ENCODE measurements at regions not wholly inside any gene's neighbourhood (a gene's known extent, or its start where the extent isn't known, plus 50 kb on each side); places are given as distances from the start of the nearest gene placed in this dataset.

DNA sequence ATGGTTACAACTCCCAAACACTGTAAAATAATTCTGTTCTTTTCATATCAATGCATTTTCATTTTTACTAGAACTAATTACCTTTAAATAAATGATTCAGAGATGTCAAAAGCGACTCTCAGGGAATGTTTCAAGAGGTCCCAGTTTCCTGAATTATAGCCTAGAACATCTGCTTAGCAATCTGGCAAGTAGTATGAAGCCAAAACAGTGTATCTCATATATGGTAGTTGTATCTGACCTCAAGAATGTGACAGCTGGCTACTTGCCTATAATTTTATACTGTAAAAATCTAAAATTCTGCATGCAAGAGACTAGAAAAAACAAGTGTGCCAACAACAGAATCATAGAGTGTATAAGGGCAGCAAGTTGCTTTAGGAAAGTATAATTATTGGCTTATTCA lies 187.7 kb upstream of the POU5F2 start:
- peak; percentile 24 for DNase-seq (ENCODE audit: low read depth)

DNA sequence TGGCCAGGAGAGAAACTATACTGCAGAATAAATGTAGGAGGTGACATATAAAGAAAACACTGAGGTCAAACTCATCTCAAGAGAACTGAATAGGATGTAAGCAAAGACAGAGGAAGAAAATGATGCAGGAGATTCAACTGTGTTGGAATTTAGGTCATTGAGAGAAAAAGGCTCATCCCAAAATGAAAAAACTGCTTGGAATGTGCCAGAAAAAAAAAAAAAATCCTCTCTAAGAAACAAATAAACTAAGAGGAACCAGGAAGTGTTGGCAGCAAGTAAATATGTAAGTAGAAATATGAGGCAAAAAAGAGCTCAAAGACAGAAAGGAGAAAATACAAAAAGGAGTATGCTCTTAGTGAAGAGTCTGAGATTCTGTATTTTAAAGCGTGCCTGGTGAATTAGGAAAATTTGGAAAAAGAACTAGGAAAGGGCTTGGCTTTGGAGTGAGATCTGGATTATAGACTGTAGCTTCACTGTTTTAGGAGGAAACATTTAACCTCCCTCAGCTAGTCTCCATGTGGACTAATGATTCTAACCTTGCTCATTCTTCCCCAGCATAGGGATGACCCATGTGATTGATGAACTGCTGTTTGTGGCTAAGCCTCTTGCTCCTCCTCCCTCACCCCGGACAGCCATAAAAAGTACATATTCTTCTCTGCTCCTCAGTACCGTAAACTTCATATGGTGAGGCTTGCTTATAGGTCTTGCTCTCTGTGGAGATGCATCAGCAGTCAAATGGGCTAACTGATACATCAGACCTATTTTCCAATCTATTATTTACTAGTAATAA lies 185.6 kb upstream of the POU5F2 start:
- DNase-seq (ENCODE audit: low read depth), result no peak

DNA sequence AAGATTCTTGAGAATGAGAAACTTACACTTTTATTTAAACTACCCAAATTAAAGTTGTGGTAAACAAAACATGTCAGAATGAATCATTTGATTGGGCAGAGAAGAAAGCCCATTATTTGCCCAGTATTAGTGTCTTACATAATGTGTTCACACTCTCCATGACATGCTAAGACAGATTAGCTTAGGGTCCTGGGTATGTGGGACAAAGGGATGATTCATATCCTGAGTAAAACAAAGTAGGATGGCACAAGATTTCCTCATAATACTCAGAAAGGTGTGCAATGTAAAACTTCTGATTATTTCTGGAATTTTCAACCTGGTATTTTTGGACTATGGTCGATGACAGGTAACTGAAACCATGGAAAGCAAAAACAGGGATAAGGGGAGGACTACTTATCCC lies 183.9 kb upstream of the POU5F2 start:
- no peak for DNase-seq (ENCODE audit: low read depth)

DNA sequence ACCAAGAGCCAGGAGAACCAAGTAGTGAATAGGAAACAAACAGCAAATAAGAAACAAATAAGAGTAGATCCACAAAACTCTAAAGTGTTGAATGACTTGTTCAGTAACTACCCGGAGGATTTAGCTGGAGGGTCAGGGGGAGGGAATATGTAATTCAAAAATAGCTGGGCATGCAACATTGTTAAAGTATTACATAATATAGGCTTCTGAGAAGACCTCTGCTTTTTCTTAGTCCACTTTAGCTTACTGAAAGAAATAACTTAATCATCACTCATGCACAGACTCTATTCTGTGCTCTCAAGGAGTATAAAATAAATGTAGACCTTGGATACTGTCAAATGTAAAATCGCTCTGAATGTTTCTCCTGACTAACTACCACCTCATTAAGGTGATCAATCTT lies 183.2 kb upstream of the POU5F2 start:
- no peak for DNase-seq (ENCODE audit: low read depth)

DNA sequence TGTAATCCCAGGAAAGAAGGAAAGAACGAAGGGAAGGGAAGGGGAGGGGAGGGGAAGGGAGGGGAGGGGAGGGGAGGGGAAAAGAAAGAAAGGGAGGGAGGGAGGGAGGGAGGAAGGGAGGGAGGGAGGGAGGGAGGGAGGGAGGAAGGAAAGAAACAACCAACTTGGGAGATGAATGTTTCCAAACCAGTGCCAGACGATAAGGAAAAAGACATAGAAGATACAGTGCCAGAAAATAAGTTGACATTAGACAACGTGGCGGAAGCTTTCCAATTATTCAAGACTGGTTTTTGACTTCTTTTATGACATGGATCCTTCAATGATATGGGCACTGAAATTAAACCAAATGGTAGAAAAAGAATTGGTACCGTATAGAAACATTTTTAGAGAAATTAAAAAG lies 181.2 kb upstream of the POU5F2 start:
- no peak for DNase-seq (ENCODE audit: low read depth)

DNA sequence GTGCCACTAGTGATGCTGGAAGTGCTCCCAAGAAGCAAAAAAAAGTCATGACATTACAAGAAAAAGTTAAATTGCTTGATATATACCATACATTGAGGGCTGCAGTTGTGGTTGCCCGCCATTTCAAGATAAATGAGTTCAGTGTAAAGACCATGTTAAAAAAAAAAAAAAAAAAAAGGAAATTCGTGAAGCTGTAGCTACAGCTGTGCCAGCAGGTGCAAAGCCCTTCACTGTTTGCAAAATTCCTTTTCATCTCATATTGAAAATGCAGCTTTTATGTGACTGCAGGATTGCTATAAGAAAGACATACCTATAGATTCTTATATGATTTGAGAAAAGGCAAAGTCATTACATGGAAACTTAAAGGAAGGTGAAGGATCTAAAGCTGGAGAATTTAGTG lies 179.6 kb upstream of the POU5F2 start:
- DNase-seq (ENCODE audit: low read depth), result no peak

DNA sequence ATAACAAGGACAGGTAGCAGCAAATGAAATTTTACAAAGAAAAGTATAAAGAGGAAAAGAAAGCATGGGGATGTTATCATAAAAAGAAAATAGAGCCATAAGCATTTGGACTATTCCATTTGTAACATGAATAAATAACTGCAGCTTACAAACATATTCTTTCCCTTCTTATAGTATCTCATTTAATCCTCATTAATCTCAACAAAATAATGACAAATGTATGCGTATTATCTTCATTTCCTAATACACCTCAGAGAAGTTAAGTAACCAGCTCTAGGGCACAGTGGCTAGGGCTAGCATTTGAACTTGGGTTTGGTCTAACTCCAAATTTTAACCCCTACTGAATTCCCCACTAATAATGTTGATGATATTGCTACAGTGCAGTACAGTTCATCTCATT lies 175.5 kb upstream of the POU5F2 start:
- DNase-seq (ENCODE audit: low read depth), result no peak

DNA sequence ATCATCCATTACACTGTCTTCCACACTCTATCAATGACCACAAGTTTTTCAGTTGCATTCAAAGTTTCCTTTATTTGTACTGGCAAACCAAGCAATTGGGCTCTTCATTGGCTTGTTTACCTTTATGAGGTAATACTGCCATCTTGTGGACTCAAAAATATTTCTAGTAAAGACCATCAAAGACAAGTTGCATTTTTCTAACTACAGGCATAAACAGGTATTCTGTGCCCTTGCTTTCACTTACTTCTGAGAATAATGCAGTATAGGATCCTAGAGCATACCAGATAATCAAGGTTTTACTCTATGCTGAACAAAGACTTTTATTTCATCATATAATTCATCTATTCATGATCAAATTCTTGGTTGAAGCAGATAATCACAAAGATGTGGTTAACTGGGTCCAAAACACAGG lies 173.7 kb upstream of the POU5F2 start:
- peak; percentile 18 for DNase-seq (ENCODE audit: low read depth)

DNA sequence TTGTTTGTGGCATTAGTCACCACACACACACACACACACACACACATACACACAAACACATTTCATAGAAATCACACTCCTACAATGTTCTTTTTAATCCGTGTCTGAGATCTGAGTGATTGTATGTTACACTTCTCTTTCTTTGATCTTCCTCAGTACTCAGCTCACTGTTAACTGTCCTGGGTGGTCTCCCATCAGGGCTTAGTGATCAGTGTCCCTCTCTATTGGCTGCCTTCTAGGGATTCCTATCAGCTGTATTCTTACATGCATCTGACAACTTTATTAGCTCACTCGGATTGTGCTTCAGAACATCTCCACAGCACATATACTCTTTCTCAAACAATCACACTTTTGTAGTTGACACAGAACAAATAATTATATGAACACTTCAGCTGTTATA lies 170.2 kb upstream of the POU5F2 start:
- no peak for DNase-seq (ENCODE audit: low read depth)

DNA sequence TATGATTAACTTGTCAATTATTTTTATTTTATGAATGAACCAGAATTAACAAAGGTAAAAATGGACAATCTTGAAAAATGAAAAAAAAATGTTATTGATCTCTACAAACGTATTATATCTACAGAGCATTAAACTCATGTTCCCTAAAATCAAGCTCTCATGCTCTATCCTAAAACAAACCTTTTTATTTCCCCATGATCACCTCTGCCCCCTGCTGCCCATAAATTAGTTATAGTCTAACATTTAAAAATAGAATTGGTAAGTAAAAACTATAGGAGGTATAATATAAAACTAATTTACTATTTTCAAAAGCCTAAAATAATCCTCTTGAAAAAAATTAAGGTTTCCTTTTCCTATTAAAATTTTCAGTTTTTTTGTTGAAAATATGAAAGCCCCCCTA lies 168.0 kb upstream of the POU5F2 start:
- DNase-seq (ENCODE audit: low read depth), result no peak

DNA sequence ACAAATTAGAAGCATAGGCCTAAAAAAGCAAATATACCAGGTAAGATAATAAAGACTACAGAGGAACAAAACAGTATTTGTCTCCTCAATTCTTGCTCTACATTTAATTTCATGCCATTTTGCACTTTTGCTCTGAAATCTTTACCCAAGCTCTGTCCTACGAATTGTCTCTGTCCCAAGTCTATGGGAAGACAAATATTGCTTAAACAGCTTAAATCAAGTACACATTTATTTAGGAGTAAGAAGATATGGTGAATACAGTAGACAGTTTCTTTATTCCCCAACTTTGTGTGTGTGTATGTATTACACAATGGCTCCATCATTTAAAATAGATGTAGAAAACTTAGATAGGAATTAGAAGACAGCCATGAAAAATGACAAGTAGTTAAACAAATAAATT lies 163.5 kb upstream of the POU5F2 start:
- no peak for DNase-seq (ENCODE audit: low read depth)

DNA sequence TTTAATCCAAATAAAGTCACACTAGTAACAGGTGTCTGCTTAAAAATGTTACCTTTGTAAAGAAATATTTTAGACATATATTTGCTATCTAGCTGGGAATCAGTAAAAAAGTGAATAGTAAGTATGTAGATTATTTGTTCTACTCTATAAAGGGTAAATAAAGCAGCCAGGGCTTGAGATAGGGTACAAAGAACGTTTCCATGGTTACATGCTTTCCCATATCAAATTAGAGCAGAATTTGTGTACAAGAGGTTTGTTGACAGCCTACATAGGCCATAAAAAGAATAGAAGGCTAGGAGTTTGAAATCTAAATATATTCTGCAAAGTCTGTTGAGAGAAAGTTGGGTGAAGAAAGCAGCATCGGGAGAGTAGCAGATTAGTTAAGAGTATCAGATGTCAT lies 160.9 kb upstream of the POU5F2 start:
- no peak for DNase-seq (ENCODE audit: low read depth)

DNA sequence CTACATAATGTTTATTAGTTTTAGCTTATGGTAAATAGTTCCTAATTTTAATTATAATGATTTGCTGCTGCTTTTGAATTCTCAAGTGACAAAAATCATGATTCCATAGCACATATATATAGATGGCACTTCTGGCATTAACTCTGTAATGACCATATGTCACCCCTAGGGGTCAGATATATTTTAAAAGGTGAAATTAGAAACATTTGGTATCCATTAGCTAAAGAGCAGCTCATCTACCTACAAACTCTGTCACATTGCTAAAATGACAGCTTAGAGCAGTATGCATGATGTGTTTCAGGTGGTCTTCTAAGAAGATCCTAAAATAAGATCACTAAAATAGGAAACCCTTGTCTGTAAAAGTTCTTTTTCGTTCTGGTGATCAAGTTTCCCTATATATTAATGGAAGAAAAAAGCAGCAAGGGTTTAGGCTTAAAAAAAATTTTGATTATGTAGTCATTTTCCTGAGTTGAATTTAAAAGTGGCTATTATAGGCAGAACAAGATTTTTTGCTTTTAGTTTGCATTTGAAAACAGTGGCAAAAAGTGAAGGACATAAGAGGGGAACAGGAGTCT lies 157.7 kb upstream of the POU5F2 start:
- no peak for DNase-seq (ENCODE audit: low read depth)

DNA sequence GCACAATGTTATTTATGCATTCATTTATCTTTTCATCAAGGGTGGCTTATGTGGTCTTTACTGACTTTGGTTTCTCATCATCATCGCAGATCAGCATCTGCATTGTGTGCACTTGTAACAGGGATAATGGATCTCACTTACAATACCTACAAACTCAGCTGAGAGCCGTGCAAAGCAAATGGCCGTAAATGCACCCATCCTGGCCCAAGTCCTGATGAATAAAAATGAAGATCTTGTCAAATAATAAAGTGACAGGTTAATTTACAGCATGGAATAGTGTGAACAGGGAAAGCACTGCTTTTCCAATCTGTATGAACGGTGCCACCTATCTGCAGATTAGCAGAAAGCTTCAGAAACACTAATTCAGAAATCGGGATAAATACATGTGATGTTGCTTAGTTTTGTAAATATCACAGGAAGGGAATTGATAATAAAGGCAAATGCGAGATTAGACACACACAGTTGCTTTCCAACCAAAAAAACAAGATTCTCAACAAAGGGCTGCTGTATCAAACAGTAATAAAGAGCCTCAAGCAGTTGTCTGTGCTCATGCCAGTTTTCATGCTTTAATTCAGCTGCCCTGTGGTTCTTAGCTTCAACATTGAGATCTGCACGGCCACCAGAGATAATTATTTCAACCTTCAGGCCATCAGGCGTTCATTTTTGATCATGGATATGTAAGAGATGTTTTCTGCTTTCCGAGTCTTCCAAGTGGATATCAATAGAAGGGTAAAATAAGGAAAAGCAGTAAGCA lies 153.4 kb upstream of the POU5F2 start:
- DNase-seq (ENCODE audit: low read depth), result no peak

DNA sequence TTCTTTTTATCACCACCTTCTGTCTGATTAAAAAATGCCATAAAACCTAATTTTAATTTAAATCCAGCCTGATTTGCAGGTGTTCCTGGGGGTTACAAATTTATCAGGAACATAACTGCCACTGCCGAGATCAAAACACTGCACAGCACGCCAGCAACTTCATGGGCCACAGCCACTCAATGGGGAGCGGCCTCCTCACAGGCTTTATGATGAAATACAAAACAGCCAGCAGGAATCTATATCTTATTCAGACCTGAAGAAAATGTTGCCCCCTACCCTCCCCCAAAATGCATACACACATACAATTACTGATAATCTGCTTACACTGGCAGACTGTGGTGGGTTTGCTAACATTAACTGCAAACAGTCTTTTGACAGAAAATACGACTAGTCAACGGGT lies 151.7 kb upstream of the POU5F2 start:
- no peak for DNase-seq (ENCODE audit: low read depth)

DNA sequence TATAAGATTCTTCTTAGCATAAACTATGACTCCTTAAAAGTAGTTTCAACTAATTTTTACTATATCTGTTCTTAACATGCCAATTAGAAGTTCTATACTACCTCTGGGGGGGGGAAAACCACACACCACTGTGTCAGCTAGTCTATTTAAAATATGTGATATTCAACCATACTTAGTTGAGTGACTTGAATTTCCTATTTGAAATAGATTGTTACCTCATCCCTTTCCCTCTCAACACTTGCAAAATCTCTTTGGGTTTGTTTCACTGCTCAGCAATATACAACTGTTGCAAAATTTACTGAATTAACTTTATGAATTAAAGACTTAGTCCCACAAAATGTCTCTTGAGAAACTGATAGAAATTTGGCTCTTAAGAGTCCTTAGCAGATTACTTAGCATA lies 151.1 kb upstream of the POU5F2 start:
- DNase-seq (ENCODE audit: low read depth), result no peak

DNA sequence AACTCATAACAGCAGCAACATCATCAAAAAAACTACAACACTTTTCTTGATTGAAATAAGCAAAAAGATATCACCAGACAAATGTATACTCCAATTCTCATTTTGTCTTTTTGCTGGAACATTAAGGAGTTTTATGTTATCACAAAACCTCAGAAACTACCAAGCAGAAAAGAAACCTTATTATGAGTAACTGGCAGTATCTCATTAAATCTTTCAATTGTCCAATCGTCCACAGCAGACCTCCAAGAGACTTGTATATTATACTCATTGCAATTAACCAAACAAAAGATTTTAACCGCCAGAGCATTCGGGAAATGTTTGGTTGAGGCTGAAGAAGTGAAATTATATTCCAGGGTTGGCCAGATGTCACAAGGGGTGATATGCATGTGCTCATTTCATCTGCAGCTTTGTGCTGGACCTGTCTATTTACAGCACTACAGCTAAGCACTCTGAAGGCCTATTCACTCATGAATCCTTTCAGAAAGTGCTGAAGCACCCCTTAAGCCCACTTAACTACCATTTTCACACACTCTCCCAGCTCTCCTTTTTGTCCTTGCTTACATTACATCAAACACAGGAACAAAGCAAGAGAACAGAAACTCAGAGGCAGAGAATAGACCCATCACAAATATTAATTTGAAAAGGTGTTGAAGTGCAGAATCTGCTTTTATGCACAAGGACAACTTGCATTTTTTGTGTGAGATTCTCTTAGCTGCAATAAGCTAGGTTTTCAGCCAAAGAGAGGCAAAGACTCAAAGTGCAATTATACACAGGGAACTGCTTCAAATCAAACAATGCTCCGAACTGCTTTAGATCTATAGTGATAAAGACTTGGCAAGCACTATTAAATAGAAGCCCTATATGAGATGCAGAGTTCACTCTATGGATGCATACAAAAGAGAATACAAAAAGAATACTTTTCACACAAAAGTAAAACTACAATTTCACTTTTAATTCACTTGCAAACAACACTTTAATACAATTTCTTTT lies 150.4 kb upstream of the POU5F2 start:
- no peak for DNase-seq (ENCODE audit: low read depth)

DNA sequence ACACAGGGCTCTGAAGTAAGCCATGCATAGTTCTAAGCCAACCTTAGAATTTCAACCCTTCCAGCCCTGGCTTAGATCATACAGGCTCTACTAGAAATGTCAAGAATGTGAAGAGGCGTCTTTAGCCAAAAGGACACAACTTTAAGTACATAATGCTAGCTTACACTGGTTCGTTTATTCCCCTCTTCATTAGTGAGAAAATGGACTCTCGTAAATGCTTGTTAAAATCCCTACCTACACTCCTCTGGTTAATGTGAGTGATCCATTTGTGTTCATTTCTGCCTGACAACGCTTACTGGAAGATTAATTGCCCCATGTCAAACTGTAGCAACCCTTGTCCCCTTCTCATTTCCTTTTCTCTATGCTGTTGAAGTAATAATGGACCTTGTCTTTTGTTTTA lies 149.3 kb upstream of the POU5F2 start:
- DNase-seq (ENCODE audit: low read depth), result no peak

DNA sequence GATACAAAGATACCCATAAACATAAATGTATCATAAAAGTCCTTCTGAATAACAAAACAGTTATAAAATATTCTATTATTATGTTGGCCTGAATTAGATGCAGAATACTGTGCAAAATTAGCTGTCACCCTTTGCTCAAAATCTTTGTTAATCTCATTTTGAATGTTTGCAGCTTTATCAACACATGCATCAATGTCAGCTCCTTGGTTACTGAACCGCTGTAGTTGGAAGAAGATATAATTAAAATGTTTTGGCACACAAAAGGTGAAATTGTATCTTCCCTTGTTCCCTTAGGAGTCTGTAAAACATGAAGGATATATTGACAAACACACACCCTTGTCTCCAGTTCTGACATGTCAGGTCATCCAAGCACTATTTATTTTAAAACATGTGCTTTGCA lies 146.3 kb upstream of the POU5F2 start:
- DNase-seq (ENCODE audit: low read depth), result no peak

DNA sequence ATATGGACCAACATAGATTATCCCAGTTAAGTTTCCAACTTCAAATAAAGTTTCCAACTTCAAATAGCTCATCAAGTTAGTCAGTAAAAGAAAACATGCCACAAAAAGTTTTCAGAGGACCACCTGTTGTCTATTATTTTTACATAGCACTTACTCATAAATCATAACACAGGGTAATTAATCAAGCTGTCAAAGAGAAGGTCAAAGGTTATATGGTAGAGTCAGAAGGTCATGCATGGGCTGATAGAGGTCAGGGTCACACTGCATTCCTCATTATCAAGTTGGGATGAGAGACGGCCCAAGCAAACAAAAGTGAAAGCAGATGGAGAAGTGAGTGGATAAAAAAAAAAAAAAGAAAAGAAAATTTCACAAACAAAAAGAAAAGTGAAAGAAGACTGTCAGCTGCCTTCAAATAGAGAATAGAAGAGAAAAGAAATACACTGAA lies 145.5 kb upstream of the POU5F2 start:
- DNase-seq (ENCODE audit: low read depth), result no peak

DNA sequence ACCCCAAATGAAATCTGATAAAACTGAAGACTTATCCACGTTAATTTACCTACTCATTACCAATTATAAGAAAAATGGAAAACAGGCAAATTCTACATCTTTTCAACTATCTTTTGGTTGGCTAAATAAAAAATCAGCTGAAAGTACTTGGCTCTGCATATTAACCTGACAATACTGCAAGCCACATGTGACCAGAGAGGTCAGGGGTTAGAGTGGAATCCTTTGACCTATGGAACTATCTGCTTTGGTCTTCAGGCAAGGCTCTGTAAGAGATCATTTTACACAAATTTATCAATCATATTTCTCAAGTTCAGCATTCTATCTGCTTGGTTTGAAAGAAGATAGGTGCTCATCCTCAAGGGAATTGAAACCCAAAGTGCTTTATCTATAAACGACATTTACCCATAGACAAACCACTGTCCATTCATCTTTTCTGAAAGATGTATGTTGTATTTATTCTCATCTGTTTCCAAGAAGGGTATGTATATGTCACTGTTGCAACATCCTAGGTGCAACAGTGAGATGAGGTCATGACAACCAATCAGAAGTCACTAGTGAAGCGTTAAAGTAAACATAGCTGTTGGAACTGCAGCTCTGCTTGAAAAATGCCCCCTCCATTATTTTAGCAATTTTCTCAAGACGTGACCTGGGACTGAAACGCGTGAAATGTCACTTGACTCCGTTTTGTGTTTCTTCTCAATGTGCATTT lies 144.9 kb upstream of the POU5F2 start:
- no peak for DNase-seq (ENCODE audit: low read depth)
